ENCODE measurements at regions not wholly inside any gene's neighbourhood (a gene's known extent, or its start where the extent isn't known, plus 50 kb on each side); places are given as distances from the start of the nearest gene placed in this dataset.

DNA sequence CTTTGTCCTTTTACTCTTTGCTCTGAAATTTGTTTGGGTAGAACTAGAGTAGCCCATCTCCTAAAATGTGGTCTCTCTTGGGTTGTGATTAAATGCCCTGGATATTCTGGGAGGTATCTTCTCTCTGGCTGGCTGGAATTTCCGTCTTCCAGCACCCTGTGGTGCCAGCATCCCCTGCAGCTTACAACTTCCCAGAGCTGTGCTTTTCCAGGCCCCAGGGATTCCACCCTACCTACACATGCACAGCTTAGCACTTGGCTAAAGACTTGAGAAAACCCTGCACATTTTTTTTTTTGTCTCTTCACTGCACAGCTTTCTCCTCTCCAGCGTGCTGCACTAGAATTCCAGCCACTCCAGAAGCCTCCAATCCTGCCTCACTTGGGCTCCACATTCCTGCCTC is 334.7 kb downstream of the IRS2 start:
- TF ChIP-seq POLR2AphosphoS5 (IDR thresholded peaks at IDR 0.05; ENCODE audit: low read depth, low read length) (no peak), SIN3A (IDR thresholded peaks at IDR 0.05; ENCODE audit: borderline replicate concordance, insufficient read depth, low read length) (no peak)
